HL-60 (cell line): ENCODE measurements at regions not wholly inside any gene's neighbourhood (a gene's known extent, or its start where the extent isn't known, plus 50 kb on each side); places are given as distances from the start of the nearest gene placed in this dataset.

Source experiments
- DNase-seq, 2 experiments: peaks; one replicate each; pipeline ENCODE4 v3.0.0-alpha.2; 2010 to 2020; ENCODE audit warnings: low read depth in 1 of 2, low spot score in 1 of 2
- H3K27ac ChIP-seq: fragments of 250-450 bp; sonication (Bioruptor Pico); replicated peaks from 2 replicates; pipeline ENCODE4 v1.5.1; 2020; ENCODE audit warnings: mild to moderate bottlenecking, moderate library complexity
- H3K27me3 ChIP-seq: fragments of 250-450 bp; sonication (Bioruptor Pico); 2 replicates; pipeline ENCODE4 v1.5.1; 2021; ENCODE audit warnings: mild to moderate bottlenecking, moderate library complexity; ENCODE audit not compliant: insufficient read depth, poor library complexity, severe bottlenecking
- H3K4me3 ChIP-seq: replicated peaks from 2 replicates; pipeline ENCODE4 v1.5.1; 2011; ENCODE audit warnings: mild to moderate bottlenecking, control low read depth, low read length; ENCODE audit not compliant: insufficient read depth
- CTCF ChIP-seq: IDR thresholded peaks from one replicate; pipeline ENCODE4 v1.5.1; 2011; ENCODE audit warnings: low read length, control low read depth, inconsistent platforms; ENCODE audit not compliant: insufficient read depth
- GABPA ChIP-seq: IDR thresholded peaks from 2 replicates; pipeline ENCODE4 v1.6.1; 2012; ENCODE audit warnings: low read depth
- POLR2AphosphoS5 ChIP-seq: IDR thresholded peaks from 2 replicates; pipeline ENCODE4 v1.6.1; 2012; ENCODE audit warnings: low read depth
- REST ChIP-seq: IDR thresholded peaks from 2 replicates; pipeline ENCODE4 v1.6.1; 2012; ENCODE audit warnings: low read depth; ENCODE audit not compliant: insufficient replicate concordance
- SPI1 ChIP-seq: IDR thresholded peaks from 2 replicates; pipeline ENCODE4 v1.6.1; 2012; ENCODE audit warnings: low read depth, mild to moderate bottlenecking, borderline replicate concordance

GRCh38 chr9:1201901-1202300, 151.7 kb downstream of the DMRT2 start:
- no peak for DNase-seq
- TF ChIP-seq GABPA (no peak), REST (no peak), CTCF (no peak), SPI1 (no peak), POLR2AphosphoS5 (no peak)
- no peak overlapping the region for H3K4me3 ChIP-seq
- no peak overlapping the region for H3K27ac ChIP-seq
- no peaks in the 10 kb centered on the region for H3K27me3 ChIP-seq

- TF ChIP-seq SPI1 (no peak), CTCF (no peak), POLR2AphosphoS5 (no peak), GABPA (no peak)
- H3K27me3 ChIP-seq = no peaks in the 10 kb centered on the region
- H3K4me3 ChIP-seq = no peak overlapping the region
- no peak for DNase-seq
- no peak overlapping the region for H3K27ac ChIP-seq
These were observed 152.5 kb downstream of the DMRT2 start for GRCh38 chr9:1202512-1203280.

- DNase-seq = no peak
- no peak overlapping the region for H3K27ac ChIP-seq
These were observed 157.5 kb downstream of the DMRT2 start for GRCh38 chr9:1207686-1208085.

More at GRCh38 chr9:1207686-1208085, 157.5 kb downstream of the DMRT2 start:
- Histone ChIP-seq H3K4me3 (no peak overlapping the region), H3K27me3 (no peaks in the 10 kb centered on the region)
- no peak for TF ChIP-seq CTCF
- TF ChIP-seq POLR2AphosphoS5 = no peak
- TF ChIP-seq SPI1 = no peak
- no peak for TF ChIP-seq GABPA
- no peak for TF ChIP-seq REST
